Ishikawa (cell line): ENCODE measurements at regions not wholly inside any gene's neighbourhood (a gene's known extent, or its start where the extent isn't known, plus 50 kb on each side); places are given as distances from the start of the nearest gene placed in this dataset.

Experiments used
- CEBPB ChIP-seq: IDR thresholded peaks from 2 replicates; pipeline ENCODE4 v1.6.1; 2012
- CREB1 ChIP-seq: IDR thresholded peaks from 2 replicates; pipeline ENCODE4 v1.6.1; 2012; ENCODE audit warnings: low read depth
- EGR1 ChIP-seq: IDR thresholded peaks from 2 replicates; pipeline ENCODE4 v1.6.1; 2012
- EP300 ChIP-seq: IDR thresholded peaks from 2 replicates; pipeline ENCODE4 v1.6.1; 2012; ENCODE audit warnings: borderline replicate concordance
- MAX ChIP-seq: IDR thresholded peaks from 2 replicates; pipeline ENCODE4 v1.6.1; 2012
- REST ChIP-seq: IDR thresholded peaks from 2 replicates; pipeline ENCODE4 v1.6.1; 2012; ENCODE audit warnings: low read depth, mild to moderate bottlenecking
- TAF1 ChIP-seq: IDR thresholded peaks from 2 replicates; pipeline ENCODE4 v1.6.1; 2012; ENCODE audit warnings: low read depth, mild to moderate bottlenecking
- TEAD4 ChIP-seq: IDR thresholded peaks from 2 replicates; pipeline ENCODE4 v1.6.1; 2012
- YY1 ChIP-seq: IDR thresholded peaks from 2 replicates; pipeline ENCODE4 v1.6.1; 2012; ENCODE audit warnings: low read depth
- ZBTB7A ChIP-seq: IDR thresholded peaks from 2 replicates; pipeline ENCODE4 v1.6.1; 2012; ENCODE audit warnings: low read depth
- TF ChIP-seq, protein P1 (sequence below): IDR thresholded peaks from 2 replicates; pipeline ENCODE4 v1.6.1; 2012

DNA sequence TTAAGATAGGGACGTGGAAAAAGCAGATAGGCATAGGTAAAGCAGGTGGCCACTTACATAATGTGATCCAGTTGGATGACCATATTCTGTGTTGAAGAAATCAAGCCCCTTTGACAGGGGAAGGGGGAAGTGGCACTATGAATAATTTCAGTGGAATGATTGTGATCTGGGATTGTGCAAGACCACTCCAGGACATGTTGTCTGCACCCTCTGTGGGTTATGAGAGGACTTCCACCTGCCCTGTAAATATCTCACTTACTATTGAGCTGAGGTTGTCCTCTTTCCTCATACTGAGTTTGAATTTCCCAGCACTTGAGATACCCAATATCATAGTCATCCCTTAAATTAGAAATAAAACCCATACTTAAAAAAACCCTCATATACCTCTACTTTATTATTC, 220.7 kb downstream of the IRS1 start:
- TF ChIP-seq YY1 (no peak), EP300 (no peak), MAX (no peak), CEBPB (0 out of 2 replicates have a peak, but pooled peaks have one; percentile 23), TAF1 (no peak), ZBTB7A (no peak), TEAD4 (no peak), CREB1 (no peak), REST (no peak), EGR1 (no peak)
- TF ChIP-seq, protein P1, sequence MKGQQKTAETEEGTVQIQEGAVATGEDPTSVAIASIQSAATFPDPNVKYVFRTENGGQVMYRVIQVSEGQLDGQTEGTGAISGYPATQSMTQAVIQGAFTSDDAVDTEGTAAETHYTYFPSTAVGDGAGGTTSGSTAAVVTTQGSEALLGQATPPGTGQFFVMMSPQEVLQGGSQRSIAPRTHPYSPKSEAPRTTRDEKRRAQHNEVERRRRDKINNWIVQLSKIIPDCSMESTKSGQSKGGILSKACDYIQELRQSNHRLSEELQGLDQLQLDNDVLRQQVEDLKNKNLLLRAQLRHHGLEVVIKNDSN = no peak
